ENCODE measurements at regions not wholly inside any gene's neighbourhood (a gene's known extent, or its start where the extent isn't known, plus 50 kb on each side); places are given as distances from the start of the nearest gene placed in this dataset.

DNA sequence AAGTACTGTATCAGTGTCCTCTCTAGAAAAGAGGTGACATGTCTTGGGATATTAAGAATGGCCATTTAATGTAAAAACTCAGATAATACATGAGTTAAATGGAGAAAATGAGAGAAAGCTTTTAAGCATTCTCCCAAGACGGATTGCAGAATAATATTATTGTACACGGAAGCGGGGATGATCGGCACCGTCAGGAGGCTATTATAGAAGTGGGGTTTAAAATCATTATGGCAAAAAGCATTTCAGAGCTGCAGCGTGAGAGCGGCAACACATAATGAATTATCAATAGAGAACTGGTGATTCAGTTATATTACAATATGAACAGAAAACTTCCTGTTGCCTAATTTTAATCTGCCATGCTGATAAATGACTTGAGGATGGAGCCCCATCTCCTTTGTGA is 261.7 kb upstream of the IRX3 start:
- Histone ChIP-seq H3K4me3 (no peak overlapping the region), H3K4me1 (peaks cover 0 to 12% (median 0%) of the 10 kb centered on the region in 12 donors), H3K9me3 (no peaks in the 10 kb centered on the region), H3K27me3 (no peaks in the 10 kb centered on the region), H3K36me3 (no peaks in the 10 kb centered on the region), H3K27ac (no peak overlapping the region)
- ATAC-seq: no peak
- intact Hi-C loops (cut with DNase I): no loop called here
- 90 to 95% (median 93%) methylated on average over 7 of the region's 7 CpGs for WGBS, 4 donors
- no peak for DNase-seq
- TF ChIP-seq POLR2A (IDR thresholded peaks at IDR 0.05): no peak
- TF ChIP-seq, protein P1, sequence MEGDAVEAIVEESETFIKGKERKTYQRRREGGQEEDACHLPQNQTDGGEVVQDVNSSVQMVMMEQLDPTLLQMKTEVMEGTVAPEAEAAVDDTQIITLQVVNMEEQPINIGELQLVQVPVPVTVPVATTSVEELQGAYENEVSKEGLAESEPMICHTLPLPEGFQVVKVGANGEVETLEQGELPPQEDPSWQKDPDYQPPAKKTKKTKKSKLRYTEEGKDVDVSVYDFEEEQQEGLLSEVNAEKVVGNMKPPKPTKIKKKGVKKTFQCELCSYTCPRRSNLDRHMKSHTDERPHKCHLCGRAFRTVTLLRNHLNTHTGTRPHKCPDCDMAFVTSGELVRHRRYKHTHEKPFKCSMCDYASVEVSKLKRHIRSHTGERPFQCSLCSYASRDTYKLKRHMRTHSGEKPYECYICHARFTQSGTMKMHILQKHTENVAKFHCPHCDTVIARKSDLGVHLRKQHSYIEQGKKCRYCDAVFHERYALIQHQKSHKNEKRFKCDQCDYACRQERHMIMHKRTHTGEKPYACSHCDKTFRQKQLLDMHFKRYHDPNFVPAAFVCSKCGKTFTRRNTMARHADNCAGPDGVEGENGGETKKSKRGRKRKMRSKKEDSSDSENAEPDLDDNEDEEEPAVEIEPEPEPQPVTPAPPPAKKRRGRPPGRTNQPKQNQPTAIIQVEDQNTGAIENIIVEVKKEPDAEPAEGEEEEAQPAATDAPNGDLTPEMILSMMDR (IDR thresholded peaks at IDR 0.05): no peak

DNA sequence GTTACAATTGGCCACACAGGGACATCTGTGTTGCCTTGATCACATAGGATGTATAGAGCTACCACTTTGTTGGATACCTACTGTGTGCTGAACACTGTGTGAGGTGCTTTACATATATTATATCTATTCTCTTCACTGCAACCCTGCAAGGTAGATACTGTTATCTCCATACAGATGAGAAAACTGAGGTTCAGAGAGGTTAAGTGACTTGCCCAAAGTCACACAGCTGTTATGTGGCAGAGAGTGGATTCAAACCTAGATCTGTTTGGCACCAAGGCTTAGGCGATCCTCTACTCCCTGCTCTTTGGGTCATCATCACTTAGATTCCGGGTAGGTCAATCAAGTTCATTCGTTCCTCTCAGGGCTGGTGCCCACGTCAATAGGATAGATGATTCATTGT is 260.5 kb upstream of the IRX3 start:
- 77 to 97% (median 91%) methylated on average over 4 of the region's 4 CpGs for WGBS, 4 donors
- Histone ChIP-seq H3K27me3 (no peaks in the 10 kb centered on the region), H3K36me3 (no peaks in the 10 kb centered on the region), H3K4me1 (peaks cover 0 to 12% (median 0%) of the 10 kb centered on the region in 12 donors), H3K9me3 (no peaks in the 10 kb centered on the region), H3K4me3 (no peak overlapping the region), H3K27ac (no peak overlapping the region)
- ATAC-seq: no peak
- TF ChIP-seq POLR2A (IDR thresholded peaks at IDR 0.05): no peak
- intact Hi-C loops (cut with DNase I): no loop called here
- DNase-seq: no peak

DNA sequence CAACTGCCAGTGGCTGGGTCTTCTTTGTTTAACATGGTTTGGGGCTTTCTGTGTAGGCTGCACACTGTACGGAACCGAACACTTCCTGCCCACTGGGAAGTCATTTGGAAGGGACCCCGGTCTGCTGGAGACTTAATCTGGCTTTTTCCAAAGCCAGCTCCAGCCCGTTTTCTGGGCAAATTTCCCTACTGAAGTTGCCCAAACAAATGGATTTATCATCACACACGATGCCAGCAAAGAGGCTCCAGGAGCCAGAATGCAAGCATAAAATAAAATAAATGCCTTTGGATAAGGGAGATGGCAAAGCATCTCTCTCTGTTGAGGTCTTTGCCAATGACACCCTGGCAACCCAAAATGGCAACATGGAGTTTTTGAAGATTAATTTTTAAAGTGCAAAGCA is 259.9 kb upstream of the IRX3 start:
- Histone ChIP-seq H3K9me3 (no peaks in the 10 kb centered on the region), H3K36me3 (no peaks in the 10 kb centered on the region), H3K4me3 (no peak overlapping the region), H3K27ac (no peak overlapping the region), H3K27me3 (no peaks in the 10 kb centered on the region), H3K4me1 (peaks cover 0 to 12% (median 0%) of the 10 kb centered on the region in 12 donors)
- DNase-seq (no peak), ATAC-seq (no peak)
- WGBS, 4 donors: 41 to 56% (median 48%) methylated on average over 5 of the region's 5 CpGs
- intact Hi-C loops (cut with DNase I): no loop called here
- no peak for TF ChIP-seq POLR2A (IDR thresholded peaks at IDR 0.05)
- TF ChIP-seq, protein P1 (IDR thresholded peaks at IDR 0.05): no peak

DNA sequence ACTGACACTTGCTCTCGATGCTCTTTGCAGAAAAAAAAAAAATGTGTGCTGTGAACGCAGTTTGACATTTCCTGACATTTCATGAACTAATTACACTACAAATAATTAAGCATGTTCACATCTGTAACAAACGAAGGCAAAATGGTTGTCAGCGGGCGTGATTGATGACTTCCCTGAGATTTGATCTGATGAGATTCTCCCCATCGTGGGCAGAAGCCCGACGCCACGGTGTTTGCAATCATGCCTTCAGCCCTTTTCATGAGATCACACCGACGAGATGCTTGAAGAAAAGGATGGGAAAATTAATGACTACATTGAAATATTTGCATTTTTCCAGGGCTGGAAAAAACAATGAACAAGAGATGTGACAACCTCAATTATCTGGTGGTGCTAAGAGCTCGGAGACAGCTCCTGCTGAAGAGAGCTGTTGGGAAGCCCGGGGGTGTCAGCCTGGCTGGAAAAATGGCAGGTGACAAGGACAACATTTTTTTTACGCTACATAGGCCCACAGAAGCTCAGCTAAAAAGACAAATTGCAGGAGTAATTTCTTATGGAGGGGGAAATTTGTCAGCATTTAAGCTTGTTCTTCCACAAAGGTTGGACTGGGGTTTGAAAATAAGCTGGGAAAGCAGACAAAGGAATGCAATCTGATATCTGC is 259.4 kb upstream of the IRX3 start:
- no peak for TF ChIP-seq POLR2A (IDR thresholded peaks at IDR 0.05)
- TF ChIP-seq, protein P1 (IDR thresholded peaks at IDR 0.05): no peak
- intact Hi-C loops (cut with DNase I): no loop called here
- H3K4me3 ChIP-seq: no peak overlapping the region
- no peaks in the 10 kb centered on the region for H3K36me3 ChIP-seq
- H3K27ac ChIP-seq: no peak overlapping the region
- peaks cover 0 to 12% (median 0%) of the 10 kb centered on the region in 12 donors for H3K4me1 ChIP-seq
- DNase-seq: no peak
- no peaks in the 10 kb centered on the region for H3K27me3 ChIP-seq
- ATAC-seq: no peak
- 57 to 66% (median 59%) methylated on average over 14 of the region's 14 CpGs for WGBS, 4 donors
- no peaks in the 10 kb centered on the region for H3K9me3 ChIP-seq
